Endothelial cell of umbilical vein (primary cell): ENCODE measurements at regions not wholly inside any gene's neighbourhood (a gene's known extent, or its start where the extent isn't known, plus 50 kb on each side); places are given as distances from the start of the nearest gene placed in this dataset.

Source experiments
- CTCF ChIP-seq, 2 donors: IDR thresholded peaks; 1 replicate in 1 of 2; 2 replicates in 1 of 2; pipeline ENCODE4 v1.5.1; 2011; ENCODE audit warnings: low read length in 2 of 2, mild to moderate bottlenecking in 2 of 2, moderate library complexity in 2 of 2, control low read depth in 1 of 2, inconsistent platforms in 1 of 2, low read depth in 1 of 2; ENCODE audit not compliant: insufficient read depth in 1 of 2; ENCODE audit errors: extremely low read depth in 1 of 2
- EZH2 ChIP-seq: IDR thresholded peaks from 2 replicates; pipeline ENCODE4 v1.6.1; 2012; ENCODE audit warnings: borderline replicate concordance, low read depth, mild to moderate bottlenecking, moderate library complexity, low read length, inconsistent platforms; ENCODE audit not compliant: severe bottlenecking
- MYC ChIP-seq: IDR thresholded peaks from one replicate; pipeline ENCODE4 v1.6.1; 2011; ENCODE audit warnings: mild to moderate bottlenecking, low read depth, low read length
- POLR2A ChIP-seq: IDR thresholded peaks from 2 replicates; pipeline ENCODE4 v1.6.1; 2012; ENCODE audit warnings: low read depth, mild to moderate bottlenecking, control low read depth, low read length
- POLR2AphosphoS5 ChIP-seq: IDR thresholded peaks from 2 replicates; pipeline ENCODE4 v1.6.1; 2012; ENCODE audit warnings: low read depth, mild to moderate bottlenecking, control low read depth, low read length, moderate library complexity; ENCODE audit not compliant: insufficient read depth

GRCh38 chr13:61202042-61202441 is 213.6 kb downstream of the PCDH20 start:
- TF ChIP-seq CTCF (IDR thresholded peaks at IDR 0.05; ENCODE audit: extremely low read depth in 1 of 2, insufficient read depth in 1 of 2, low read depth in 1 of 2, low read length in 2 of 2) (no peak), POLR2A (no peak), POLR2AphosphoS5 (no peak), MYC (no peak), EZH2 (no peak)
